Suprapubic skin (tissue), 4 donors: ENCODE measurements at regions not wholly inside any gene's neighbourhood (a gene's known extent, or its start where the extent isn't known, plus 50 kb on each side); places are given as distances from the start of the nearest gene placed in this dataset.

ENCODE experiments used
- POLR2A ChIP-seq, 2 donors: fragments of 450-650 bp; IDR thresholded peaks; one replicate each; pipeline ENCODE4 v1.6.1; 2017; ENCODE audit warnings: antibody characterized with exemption in 2 of 2, mild to moderate bottlenecking in 2 of 2, moderate library complexity in 2 of 2
- POLR2AphosphoS5 ChIP-seq, 3 donors: sonication (generic); formaldehyde crosslinking; IDR thresholded peaks; one replicate each; pipeline ENCODE4 v1.6.1; 2017; ENCODE audit warnings: antibody characterized with exemption in 3 of 3
- TF ChIP-seq, protein P1 (sequence below), 2 donors: fragments of 200-600 bp in 1 of 2; fragments of 450-650 bp in 1 of 2; sonication (generic) in 1 of 2; IDR thresholded peaks; one replicate each; pipeline ENCODE4 v1.5.1; 2016 to 2019; ENCODE audit warnings: antibody characterized with exemption in 2 of 2, mild to moderate bottlenecking in 1 of 2, moderate library complexity in 1 of 2

GRCh38 chr1:177343445-177343844 lies 172.7 kb downstream of the BRINP2 start:
- TF ChIP-seq, protein P1, sequence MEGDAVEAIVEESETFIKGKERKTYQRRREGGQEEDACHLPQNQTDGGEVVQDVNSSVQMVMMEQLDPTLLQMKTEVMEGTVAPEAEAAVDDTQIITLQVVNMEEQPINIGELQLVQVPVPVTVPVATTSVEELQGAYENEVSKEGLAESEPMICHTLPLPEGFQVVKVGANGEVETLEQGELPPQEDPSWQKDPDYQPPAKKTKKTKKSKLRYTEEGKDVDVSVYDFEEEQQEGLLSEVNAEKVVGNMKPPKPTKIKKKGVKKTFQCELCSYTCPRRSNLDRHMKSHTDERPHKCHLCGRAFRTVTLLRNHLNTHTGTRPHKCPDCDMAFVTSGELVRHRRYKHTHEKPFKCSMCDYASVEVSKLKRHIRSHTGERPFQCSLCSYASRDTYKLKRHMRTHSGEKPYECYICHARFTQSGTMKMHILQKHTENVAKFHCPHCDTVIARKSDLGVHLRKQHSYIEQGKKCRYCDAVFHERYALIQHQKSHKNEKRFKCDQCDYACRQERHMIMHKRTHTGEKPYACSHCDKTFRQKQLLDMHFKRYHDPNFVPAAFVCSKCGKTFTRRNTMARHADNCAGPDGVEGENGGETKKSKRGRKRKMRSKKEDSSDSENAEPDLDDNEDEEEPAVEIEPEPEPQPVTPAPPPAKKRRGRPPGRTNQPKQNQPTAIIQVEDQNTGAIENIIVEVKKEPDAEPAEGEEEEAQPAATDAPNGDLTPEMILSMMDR (IDR thresholded peaks at IDR 0.05), result no peak
- TF ChIP-seq POLR2AphosphoS5 (IDR thresholded peaks at IDR 0.05) (no peak), POLR2A (IDR thresholded peaks at IDR 0.05) (no peak)
